IMR-90 (cell line): ENCODE measurements at regions not wholly inside any gene's neighbourhood (a gene's known extent, or its start where the extent isn't known, plus 50 kb on each side); places are given as distances from the start of the nearest gene placed in this dataset.

Source experiments
- ATAC-seq: fragments of 200-7000 bp; cut with Tn5 transposase; 2 replicates; pipeline ENCODE4 v1.9.1; 2020; ENCODE audit warnings: low read depth, mild to moderate bottlenecking, moderate library complexity
- BruUV-seq: library from RNA; stranded (reverse); fragments of 400-500 nt; replicated peaks from 2 replicates; lab custom pipeline; 2021; lab: Mats Ljungman, UMichigan
- CTCF ChIA-PET: fragments of 300-600 bp; formaldehyde crosslinking; extraction: SDS; loops from one replicate; lab custom pipeline; 2021; ENCODE audit warnings: antibody characterized with exemption; lab: Yijun Ruan, JAX
- POLR2A ChIA-PET: fragments of 300-600 bp; sonication (Branson Sonifier 250); formaldehyde crosslinking; loops from one replicate; lab custom pipeline; 2022; ENCODE audit warnings: antibody characterized with exemption; ENCODE audit not compliant: unreplicated experiment; lab: Charles Lee
- DNase-seq: peaks from one replicate; pipeline ENCODE4 v3.0.0; 2013
- H2AFZ ChIP-seq: replicated peaks from 2 replicates; pipeline ENCODE3; 2013; ENCODE audit warnings: low read length, mild to moderate bottlenecking; ENCODE audit not compliant: poor library complexity
- H2AK5ac ChIP-seq: 2 replicates; pipeline ENCODE4 v1.6.1; 2013; ENCODE audit warnings: low read depth, low read length, inconsistent platforms
- H2AK9ac ChIP-seq: replicated peaks from 2 replicates; pipeline ENCODE3; 2013; ENCODE audit warnings: mild to moderate bottlenecking, low read depth, low read length, moderate library complexity; ENCODE audit not compliant: poor library complexity
- H2BK120ac ChIP-seq: 2 replicates; pipeline ENCODE4 v1.6.1; 2013; ENCODE audit warnings: low read depth, low read length, inconsistent platforms
- H2BK15ac ChIP-seq: 3 replicates; pipeline ENCODE4 v1.6.1; 2013; ENCODE audit warnings: low read depth, low read length, inconsistent platforms
- H2BK20ac ChIP-seq: 2 replicates; pipeline ENCODE4 v1.6.1; 2013; ENCODE audit warnings: low read depth, mild to moderate bottlenecking, inconsistent platforms, low read length, moderate library complexity
- H2BK5ac ChIP-seq: 2 replicates; pipeline ENCODE4 v1.6.1; 2013; ENCODE audit warnings: mild to moderate bottlenecking, low read depth, low read length, inconsistent platforms; ENCODE audit not compliant: poor library complexity, severe bottlenecking
- H3K14ac ChIP-seq: replicated peaks from 2 replicates; pipeline ENCODE4 v1.6.1; 2013; ENCODE audit warnings: low read depth, low read length, inconsistent platforms
- H3K18ac ChIP-seq: 2 replicates; pipeline ENCODE4 v1.6.1; 2013; ENCODE audit warnings: low read depth, low read length, control low read depth
- H3K23ac ChIP-seq: 2 replicates; pipeline ENCODE4 v1.6.1; 2013; ENCODE audit warnings: low read depth, low read length, inconsistent platforms
- H3K27ac ChIP-seq: 2 replicates; pipeline ENCODE4 v1.5.1; 2013; ENCODE audit warnings: mild to moderate bottlenecking, control low read depth, low read length; ENCODE audit not compliant: insufficient read depth
- H3K27me3 ChIP-seq: 2 replicates; pipeline ENCODE4 v1.6.1; 2013; ENCODE audit warnings: low read length; ENCODE audit not compliant: control insufficient read depth, insufficient read depth
- H3K36me3 ChIP-seq: 2 replicates; pipeline ENCODE4 v1.6.1; 2013; ENCODE audit warnings: low read length, mixed read lengths; ENCODE audit not compliant: control insufficient read depth, insufficient read depth
- H3K4ac ChIP-seq: 2 replicates; pipeline ENCODE4 v1.6.1; 2013; ENCODE audit warnings: low read depth, low read length, inconsistent platforms
- H3K4me1 ChIP-seq: 2 replicates; pipeline ENCODE4 v1.6.1; 2013; ENCODE audit warnings: low read length, mixed read lengths; ENCODE audit not compliant: control insufficient read depth, insufficient read depth
- H3K4me2 ChIP-seq: 2 replicates; pipeline ENCODE4 v1.6.1; 2013; ENCODE audit warnings: low read depth, mild to moderate bottlenecking, control low read depth, low read length, moderate library complexity
- H3K4me3 ChIP-seq: 2 replicates; pipeline ENCODE4 v1.5.1; 2013; ENCODE audit warnings: low read depth, mild to moderate bottlenecking, control low read depth, low read length, moderate library complexity; ENCODE audit not compliant: insufficient read depth
- H3K56ac ChIP-seq: 2 replicates; pipeline ENCODE4 v1.6.1; 2013; ENCODE audit warnings: low read length, inconsistent platforms; ENCODE audit not compliant: insufficient read depth; ENCODE audit errors: extremely low read depth
- H3K79me1 ChIP-seq, 2 experiments: 2 replicates each; pipeline ENCODE4 v1.6.1; 2013; ENCODE audit warnings: low read length in 2 of 2, inconsistent platforms in 1 of 2, low read depth in 1 of 2
- H3K9ac ChIP-seq: 2 replicates; pipeline ENCODE4 v1.6.1; 2013; ENCODE audit warnings: low read depth, low read length, control low read depth
- H3K9me1 ChIP-seq: 2 replicates; pipeline ENCODE4 v1.6.1; 2013; ENCODE audit warnings: low read length, inconsistent platforms; ENCODE audit not compliant: insufficient read depth
- H3K9me3 ChIP-seq: 2 replicates; pipeline ENCODE4 v1.6.1; 2013; ENCODE audit warnings: low read length; ENCODE audit not compliant: control insufficient read depth, insufficient read depth
- H4K20me1 ChIP-seq: 2 replicates; pipeline ENCODE4 v1.6.1; 2013; ENCODE audit warnings: low read length, inconsistent platforms; ENCODE audit not compliant: insufficient read depth
- H4K5ac ChIP-seq: 2 replicates; pipeline ENCODE4 v1.6.1; 2013; ENCODE audit warnings: mild to moderate bottlenecking, low read depth, low read length, control low read depth
- H4K8ac ChIP-seq, 2 experiments: 2 replicates each; pipeline ENCODE4 v1.6.1; 2013; ENCODE audit warnings: low read depth in 2 of 2, low read length in 2 of 2, control low read depth in 1 of 2, inconsistent platforms in 1 of 2
- H4K91ac ChIP-seq: 2 replicates; pipeline ENCODE4 v1.6.1; 2013; ENCODE audit warnings: low read depth, low read length, inconsistent platforms; ENCODE audit not compliant: insufficient read depth
- BHLHE40 ChIP-seq: fragments of 150-350 bp; IDR thresholded peaks from 2 replicates; pipeline ENCODE4 v1.6.1; 2016; ENCODE audit warnings: mild to moderate bottlenecking, low read depth, low read length
- CEBPB ChIP-seq: IDR thresholded peaks from 2 replicates; pipeline ENCODE4 v1.6.1; 2012; ENCODE audit warnings: low read depth, low read length, improper control_type of control experiment
- CHD1 ChIP-seq: IDR thresholded peaks from 2 replicates; pipeline ENCODE4 v1.6.1; 2012; ENCODE audit warnings: low read depth, low read length, improper control_type of control experiment
- CTCF ChIP-seq: conservative IDR thresholded peaks from 2 replicates; pipeline ENCODE4 v1.5.1; 2012; ENCODE audit warnings: mild to moderate bottlenecking, low read depth, low read length, improper control_type of control experiment
- ELK1 ChIP-seq: fragments of 150-350 bp; IDR thresholded peaks from 2 replicates; pipeline ENCODE4 v1.6.1; 2016; ENCODE audit warnings: low read depth, mild to moderate bottlenecking, low read length, moderate library complexity, borderline replicate concordance
- FOS ChIP-seq: fragments of 150-350 bp; IDR thresholded peaks from 2 replicates; pipeline ENCODE4 v1.6.1; 2016; ENCODE audit warnings: low read depth, low read length
- MAFK ChIP-seq: IDR thresholded peaks from 2 replicates; pipeline ENCODE4 v1.6.1; 2012; ENCODE audit warnings: low read depth, low read length, improper control_type of control experiment
- MAZ ChIP-seq: IDR thresholded peaks from 2 replicates; pipeline ENCODE4 v1.6.1; 2012; ENCODE audit warnings: low read depth, mild to moderate bottlenecking, low read length, improper control_type of control experiment, moderate library complexity, borderline replicate concordance
- MXI1 ChIP-seq: IDR thresholded peaks from 2 replicates; pipeline ENCODE4 v1.6.1; 2012; ENCODE audit warnings: low read depth, mild to moderate bottlenecking, low read length, moderate library complexity, borderline replicate concordance
- NFE2L2 ChIP-seq: fragments of 150-350 bp; IDR thresholded peaks from 2 replicates; pipeline ENCODE4 v1.6.1; 2016; ENCODE audit warnings: low read depth, mild to moderate bottlenecking, low read length
- POLR2A ChIP-seq: IDR thresholded peaks from 2 replicates; pipeline ENCODE4 v1.6.1; 2012; ENCODE audit warnings: mild to moderate bottlenecking, low read depth, low read length
- RAD21 ChIP-seq: IDR thresholded peaks from 2 replicates; pipeline ENCODE4 v1.6.1; 2012; ENCODE audit warnings: low read length, improper control_type of control experiment
- RCOR1 ChIP-seq: IDR thresholded peaks from 2 replicates; pipeline ENCODE4 v1.6.1; 2012; ENCODE audit warnings: mild to moderate bottlenecking, low read length, improper control_type of control experiment; ENCODE audit not compliant: insufficient replicate concordance
- RFX5 ChIP-seq: IDR thresholded peaks from 2 replicates; pipeline ENCODE4 v1.8.0; 2012; ENCODE audit warnings: low read depth, mild to moderate bottlenecking, low read length, moderate library complexity
- SMC3 ChIP-seq: fragments of 150-350 bp; IDR thresholded peaks from 2 replicates; pipeline ENCODE4 v1.6.1; 2016; ENCODE audit warnings: low read depth, mild to moderate bottlenecking, antibody characterized with exemption, low read length, moderate library complexity
- USF2 ChIP-seq: fragments of 150-350 bp; IDR thresholded peaks from 2 replicates; pipeline ENCODE4 v1.6.1; 2017; ENCODE audit warnings: mild to moderate bottlenecking, antibody characterized with exemption, low read length, low read depth
- WGBS, 2 experiments: methylation state at CpG; one replicate each; pipeline versions ENCODE4 v1.1.5 to v1.1.7; 2013; ENCODE audit warnings: missing lambda C conversion rate in 2 of 2; ENCODE audit not compliant: insufficient read length in 1 of 2; ENCODE audit errors: extremely low coverage in 2 of 2; 5-methylcytosine and 5-hydroxymethylcytosine counted together
- dilution Hi-C: fragments of 300-500 bp; cut with HindIII; formaldehyde crosslinking; loops from one replicate; pipeline ENCODE4 v1.14.3; 2018; ENCODE audit warnings: low sequenced_read_pairs; ENCODE audit not compliant: unreplicated experiment
- in situ Hi-C: fragments of 300-500 bp; cut with MboI; formaldehyde crosslinking; loops from 3 replicates; pipeline ENCODE4 v1.14.3; 2019; ENCODE audit warnings: low sequenced_read_pairs, inconsistent platforms, mixed read lengths
- intact Hi-C: fragments of 100-400 bp; cut with micrococcal nuclease; formaldehyde crosslinking; loops from 2 replicates; pipeline ENCODE4 v1.10.0; 2022

GRCh38 chr15:56866803-56867202 is 51.6 kb upstream of the TCF12 start:
- H3K27me3 ChIP-seq = no peaks in the 10 kb centered on the region
- no peak overlapping the region for H4K8ac ChIP-seq
- no peak overlapping the region for H3K18ac ChIP-seq
- CTCF ChIA-PET = no interaction called here
- no peaks in the 10 kb centered on the region for H3K9me3 ChIP-seq
- no peak overlapping the region for H3K4me2 ChIP-seq
- H4K91ac ChIP-seq = no peak overlapping the region
- H3K14ac ChIP-seq = no peak overlapping the region
- BruUV-seq = no TSS peak
- no peaks in the 10 kb centered on the region for H3K36me3 ChIP-seq
- no peaks in the 10 kb centered on the region for H3K79me1 ChIP-seq
- H3K9ac ChIP-seq = no peak overlapping the region
- ATAC-seq = no peak
- H3K4me3 ChIP-seq = no peak overlapping the region
- WGBS, 2 experiments = no CpG with 5 or more reads among the region's 4 CpGs
- dilution Hi-C loops (no loop called here), intact Hi-C loops (no loop called here), in situ Hi-C loops (no loop called here)
- peak; percentile 26 for DNase-seq
- H2BK120ac ChIP-seq = no peak overlapping the region
- H2BK15ac ChIP-seq = no peak overlapping the region
- H2AK5ac ChIP-seq = no peak overlapping the region
- H2AFZ ChIP-seq = no peak overlapping the region
- no peak overlapping the region for H4K5ac ChIP-seq
- H3K27ac ChIP-seq = no peak overlapping the region
- TF ChIP-seq CHD1 = no peak
- no peak for TF ChIP-seq SMC3
- TF ChIP-seq MAZ = no peak
- TF ChIP-seq MAFK = no peak
- TF ChIP-seq BHLHE40 = no peak
- TF ChIP-seq RAD21 = no peak
- no peak for TF ChIP-seq NFE2L2
- TF ChIP-seq POLR2A = no peak
- TF ChIP-seq RFX5 = no peak
- TF ChIP-seq USF2 = no peak
- no peak for TF ChIP-seq CEBPB
- TF ChIP-seq RCOR1 = no peak
- no peak for TF ChIP-seq CTCF
- no peak for TF ChIP-seq MXI1
- no peak for TF ChIP-seq FOS
- no peak for TF ChIP-seq ELK1
- no peak overlapping the region for H2BK5ac ChIP-seq
- H2BK20ac ChIP-seq = no peak overlapping the region
- H3K4me1 ChIP-seq = peaks cover 3% of the 10 kb centered on the region
- H3K9me1 ChIP-seq = no peaks in the 10 kb centered on the region; the same call in 1 of the 2 replicates
- H3K4ac ChIP-seq = no peak overlapping the region
- POLR2A ChIA-PET = no interaction called here
- no peak overlapping the region for H3K23ac ChIP-seq
- no peak overlapping the region for H2AK9ac ChIP-seq
- no peaks in the 10 kb centered on the region for H4K20me1 ChIP-seq
- H3K56ac ChIP-seq = no peak overlapping the region
